ENCODE measurements at regions not wholly inside any gene's neighbourhood (a gene's known extent, or its start where the extent isn't known, plus 50 kb on each side); places are given as distances from the start of the nearest gene placed in this dataset.
"Not testable (repeated sequence)": the region's sequence is repeated elsewhere in the genome, so short reads cannot be mapped to it uniquely, and the experiment has no call there.

DNA sequence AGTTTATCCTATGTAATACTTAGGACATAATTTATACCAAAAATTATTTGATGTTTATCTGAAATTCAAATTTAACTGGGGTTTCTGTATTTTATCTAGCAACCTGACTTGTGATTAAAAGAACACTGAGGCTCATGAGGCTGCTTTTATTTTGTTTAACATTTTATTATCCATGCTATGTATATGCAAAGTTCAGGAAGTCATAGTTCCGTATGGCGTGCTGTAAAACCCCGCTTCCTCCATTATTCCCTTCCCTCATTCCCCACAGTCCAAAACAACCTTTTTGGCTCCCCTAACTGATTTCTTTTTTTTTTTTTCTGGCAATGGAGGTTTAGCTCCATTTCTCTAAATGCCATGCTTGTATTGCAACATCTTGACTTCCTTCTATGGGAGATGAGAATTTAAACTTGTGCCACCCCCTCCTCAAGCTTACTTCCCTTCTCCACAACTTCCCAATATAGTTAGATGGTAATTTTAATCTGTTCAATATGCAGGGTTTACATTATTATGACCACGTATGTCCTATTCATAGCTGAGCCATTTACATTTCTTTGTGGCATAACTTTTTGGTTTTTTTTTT is 138.0 kb upstream of the DNAH14 start:
- no peak for DNase-seq

GRCh38 chr1:224795591-224795990 is 133.9 kb upstream of the DNAH14 start:
- no peak for DNase-seq

- no peak for DNase-seq
Measured at GRCh38 chr1:224799083-224799482, 130.4 kb upstream of the DNAH14 start.

GRCh38 chr1:224800486-224801119 is 128.9 kb upstream of the DNAH14 start:
- DNase-seq = no peak

DNA sequence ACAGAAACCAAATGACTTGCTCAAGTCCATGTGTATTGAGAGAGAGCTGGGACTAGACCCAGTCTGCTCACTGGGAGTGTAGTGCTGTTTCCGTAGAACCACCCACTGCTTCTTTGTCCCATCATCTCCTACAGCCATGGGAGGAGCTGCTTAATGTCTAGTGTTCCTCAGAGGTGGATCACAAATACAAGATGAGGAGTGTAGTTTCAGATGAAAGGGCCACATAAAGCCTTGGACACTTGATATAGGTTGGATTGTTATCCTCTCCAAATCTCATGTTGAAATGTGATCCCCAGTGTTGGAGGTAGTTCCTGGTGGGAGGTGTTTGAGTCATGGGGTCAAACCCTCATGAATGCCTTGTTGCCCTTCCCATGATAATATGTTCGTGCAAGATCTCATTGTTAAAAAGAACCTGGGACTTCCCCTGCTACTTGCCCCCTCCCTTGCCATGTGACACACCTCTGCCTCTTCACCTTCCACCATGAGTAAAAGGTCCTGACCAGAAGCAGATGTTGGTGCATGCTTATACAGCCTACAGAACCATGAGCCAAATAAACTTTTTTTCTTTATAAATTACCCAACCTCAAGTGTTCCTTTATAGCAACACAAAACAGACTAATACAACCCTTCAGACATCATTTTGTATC is 127.5 kb upstream of the DNAH14 start:
- DNase-seq = no peak

- no peak for DNase-seq
Measured at GRCh38 chr1:224802617-224803016, 126.9 kb upstream of the DNAH14 start.

GRCh38 chr1:224804220-224804619 is 125.3 kb upstream of the DNAH14 start:
- no peak for DNase-seq

- DNase-seq = no peak
Measured at GRCh38 chr1:224805889-224806288, 123.6 kb upstream of the DNAH14 start.

DNA sequence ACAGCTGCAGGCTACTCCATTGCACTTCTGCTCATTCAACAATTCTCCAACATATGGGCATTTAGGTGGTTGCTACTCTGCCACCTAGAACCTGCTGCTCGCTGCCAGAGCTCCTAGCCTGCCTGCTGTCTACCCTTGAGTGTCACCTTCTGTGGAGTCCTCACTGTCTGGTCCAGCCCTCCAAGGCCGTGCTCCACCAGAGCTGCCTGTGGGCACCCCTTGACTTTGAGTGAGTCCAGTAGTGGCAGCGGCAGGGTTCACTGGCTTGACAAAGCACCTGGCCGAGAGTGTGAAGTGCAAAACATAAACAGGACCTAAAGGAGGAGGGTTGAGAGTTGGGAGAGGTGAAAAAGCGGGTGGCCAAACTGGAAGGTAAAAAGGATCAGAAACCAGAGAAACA is 120.3 kb upstream of the DNAH14 start:
- DNase-seq = no peak

- DNase-seq = no peak
Measured at GRCh38 chr1:224809613-224810012, 119.9 kb upstream of the DNAH14 start.

DNA sequence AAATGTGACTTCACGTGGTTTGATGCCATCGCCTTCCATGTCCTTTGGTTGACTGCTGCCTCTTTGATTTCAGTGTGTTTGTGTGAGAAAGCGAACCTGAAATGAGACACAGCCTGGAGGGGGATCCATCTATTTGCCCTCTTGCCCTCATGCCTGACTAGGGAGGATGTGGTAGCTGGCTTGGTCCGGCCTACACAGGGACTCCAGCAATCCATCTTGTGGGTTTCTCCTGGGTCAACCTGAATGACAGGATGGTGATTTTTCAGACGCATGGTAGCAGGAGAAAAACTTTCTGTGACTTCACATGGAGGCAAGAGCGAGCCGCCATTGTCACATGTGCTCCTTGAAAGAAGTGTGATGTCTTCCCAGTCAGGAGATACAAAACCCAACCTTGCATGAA is 117.9 kb upstream of the DNAH14 start:
- no peak for DNase-seq

GRCh38 chr1:224815647-224816046 is 113.8 kb upstream of the DNAH14 start:
- no peak for DNase-seq

GRCh38 chr1:224816062-224816461 is 113.4 kb upstream of the DNAH14 start:
- DNase-seq = no peak

DNA sequence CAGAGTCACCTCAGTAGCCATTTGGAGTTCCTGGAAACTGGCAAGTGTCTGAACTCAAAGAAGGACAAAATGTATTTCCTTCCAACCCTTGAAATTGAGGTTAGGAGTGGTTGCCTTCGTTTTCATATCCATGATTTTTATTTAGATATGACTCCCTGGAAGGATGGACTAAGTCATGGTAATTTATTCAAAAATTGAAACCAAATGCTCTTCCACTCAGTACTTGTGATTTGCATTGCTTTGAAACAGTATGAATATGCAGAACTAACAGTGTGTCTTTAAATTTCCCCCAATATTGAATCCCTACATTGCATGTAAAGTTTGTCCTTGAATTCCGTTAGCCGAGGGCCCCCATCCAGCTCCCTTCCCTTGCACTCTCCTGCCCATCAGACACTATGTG is 112.1 kb upstream of the DNAH14 start:
- no peak for DNase-seq

GRCh38 chr1:224819861-224820260 is 109.6 kb upstream of the DNAH14 start:
- no peak for DNase-seq

DNA sequence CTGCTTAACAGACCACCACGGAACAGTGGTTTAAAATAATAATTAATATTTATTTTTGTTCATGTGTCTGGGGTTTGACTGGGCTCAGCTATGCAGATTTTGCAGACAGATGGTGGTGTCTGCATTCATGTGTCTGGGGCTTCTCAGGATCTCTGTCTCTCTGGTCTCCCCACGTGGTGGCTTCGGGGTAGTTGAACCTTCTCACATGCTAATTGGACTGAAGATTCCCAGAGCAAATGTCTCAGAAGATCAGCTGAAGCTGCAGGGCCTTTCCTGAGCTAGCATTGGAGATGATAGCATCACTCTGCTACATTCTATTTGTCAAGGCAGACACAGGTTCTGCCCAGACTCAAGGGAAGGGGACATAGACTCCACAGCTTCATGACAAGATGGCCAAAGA is 109.1 kb upstream of the DNAH14 start:
- DNase-seq = no peak

- DNase-seq = not testable (repeated sequence)
Measured at GRCh38 chr1:224821751-224822150, 107.7 kb upstream of the DNAH14 start.

GRCh38 chr1:224825525-224826000 is 103.9 kb upstream of the DNAH14 start:
- DNase-seq = no peak

GRCh38 chr1:224828691-224829090 is 100.8 kb upstream of the DNAH14 start:
- no peak for DNase-seq

GRCh38 chr1:224831501-224831900 is 98.0 kb upstream of the DNAH14 start:
- no peak for DNase-seq

- not testable (repeated sequence) for DNase-seq
Measured at GRCh38 chr1:224839648-224840300, 89.7 kb upstream of the DNAH14 start.

DNA sequence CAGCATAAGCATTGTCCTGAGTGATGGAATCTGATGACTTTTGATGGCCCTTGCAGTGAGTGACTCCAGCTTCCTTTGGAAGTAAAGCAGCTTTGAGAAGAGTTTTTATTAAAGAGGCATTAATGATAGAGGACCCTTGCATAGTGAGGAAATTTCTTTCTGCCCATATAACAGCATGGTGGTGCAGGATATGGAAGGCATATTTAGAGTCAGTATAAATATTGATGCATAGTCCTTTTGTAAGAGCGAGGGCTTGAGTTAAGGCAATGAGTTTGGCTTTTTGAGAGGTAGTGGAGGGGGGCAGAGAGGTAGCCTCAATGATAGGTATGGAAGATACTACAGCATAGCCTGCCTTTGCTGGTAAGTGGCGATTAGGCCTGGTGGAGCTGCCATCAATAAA is 87.7 kb upstream of the DNAH14 start:
- not testable (repeated sequence) for DNase-seq

DNA sequence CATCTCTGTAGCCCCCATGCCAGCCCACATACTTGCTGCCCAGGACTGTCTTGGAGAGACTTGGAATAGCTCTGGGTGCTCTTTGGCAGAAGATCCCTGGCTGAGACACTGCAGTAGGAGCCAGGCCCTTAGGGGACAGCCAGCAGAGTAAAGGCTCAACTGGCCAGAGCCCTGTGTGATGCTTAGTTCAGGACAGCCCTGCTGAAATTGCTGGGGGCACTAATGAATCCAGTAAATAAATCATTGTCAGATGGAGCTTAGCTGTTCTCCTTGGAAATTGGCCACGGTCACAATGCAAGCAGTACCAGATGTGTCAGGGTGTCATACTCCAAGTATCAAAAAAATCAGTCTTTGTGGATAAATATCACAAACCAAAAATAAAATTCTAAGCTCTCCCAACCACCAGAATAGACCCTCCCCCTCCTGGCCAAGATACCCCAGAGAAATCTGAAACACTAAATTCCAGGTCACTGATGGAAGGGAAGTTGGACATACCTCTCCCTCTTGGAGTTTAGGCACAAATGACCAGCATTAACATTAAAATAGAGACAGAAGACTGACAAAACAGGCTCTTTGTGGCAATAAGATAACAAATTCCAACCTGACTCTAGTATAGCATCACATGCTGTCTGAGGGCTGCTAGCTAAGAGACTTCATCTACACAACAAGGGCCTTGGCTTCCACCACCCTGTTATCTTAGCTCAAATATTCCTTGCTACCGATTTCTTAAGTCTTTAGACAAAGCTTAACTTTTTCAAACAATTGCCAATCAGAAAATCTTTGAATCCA is 83.2 kb upstream of the DNAH14 start:
- no peak for DNase-seq

Measured in activated gamma-delta T cell treated with Interleukin-2 at 50 U/mL for 16 hours (primary cell).